Iris pigment epithelial cell (primary cell): ENCODE measurements at regions not wholly inside any gene's neighbourhood (a gene's known extent, or its start where the extent isn't known, plus 50 kb on each side); places are given as distances from the start of the nearest gene placed in this dataset.
"Not testable (repeated sequence)": the region's sequence is repeated elsewhere in the genome, so short reads cannot be mapped to it uniquely, and the experiment has no call there.

Experiments
- DNase-seq: peaks from one replicate; pipeline ENCODE4 v3.0.0-alpha.2; 2011; ENCODE audit warnings: low read depth

- not testable (repeated sequence) for DNase-seq
Observed at GRCh38 chr4:22630161-22630975, 62.4 kb upstream of the GBA3 start.

- not testable (repeated sequence) for DNase-seq
Observed at GRCh38 chr4:22631167-22631566, 61.6 kb upstream of the GBA3 start.

- DNase-seq: no peak
Observed at GRCh38 chr4:22634541-22635181, 58.1 kb upstream of the GBA3 start.

GRCh38 chr4:22635182-22635549, 57.6 kb upstream of the GBA3 start:
- DNase-seq: not testable (repeated sequence)

- DNase-seq: no peak
Observed at GRCh38 chr4:22635692-22636091, 57.0 kb upstream of the GBA3 start.

GRCh38 chr4:22637306-22637705, 55.4 kb upstream of the GBA3 start:
- no peak for DNase-seq
